ENCODE measurements at regions not wholly inside any gene's neighbourhood (a gene's known extent, or its start where the extent isn't known, plus 50 kb on each side); places are given as distances from the start of the nearest gene placed in this dataset.

- TF ChIP-seq CTCF (IDR thresholded peaks at IDR 0.05; ENCODE audit: low read depth, low read length, missing control alignments): no peak
- no peak for DNase-seq
- Histone ChIP-seq H3K36me3 (replicated peaks) (no peaks in the 10 kb centered on the region), H3K4me3 (ENCODE audit: low read depth, low read length) (no peak overlapping the region), H3K27ac (no peak overlapping the region), H3K27me3 (replicated peaks) (peaks cover 7% of the 10 kb centered on the region)
- in situ Hi-C loops (cut with HindIII; ENCODE audit: low pct_ligation_motif_present, low sequenced_read_pairs): no loop called here
These were observed 89.5 kb downstream of the RTP5 start for GRCh38 chr2:241958818-241959545.

- H3K27me3 ChIP-seq (replicated peaks): peaks cover 7% of the 10 kb centered on the region
- no peak for DNase-seq
- TF ChIP-seq CTCF (IDR thresholded peaks at IDR 0.05; ENCODE audit: low read depth, low read length, missing control alignments): no peak
- in situ Hi-C loops (cut with HindIII; ENCODE audit: low pct_ligation_motif_present, low sequenced_read_pairs): no loop called here
- no peaks in the 10 kb centered on the region for H3K36me3 ChIP-seq (replicated peaks)
- no peak overlapping the region for H3K4me3 ChIP-seq (ENCODE audit: low read depth, low read length)
- H3K27ac ChIP-seq: no peak overlapping the region
These were observed 90.3 kb downstream of the RTP5 start for GRCh38 chr2:241959751-241960269.

- TF ChIP-seq CTCF (IDR thresholded peaks at IDR 0.05; ENCODE audit: low read depth, low read length, missing control alignments): no peak
- in situ Hi-C loops (cut with HindIII; ENCODE audit: low pct_ligation_motif_present, low sequenced_read_pairs): no loop called here
- no peak for DNase-seq
These were observed 91.9 kb downstream of the RTP5 start for GRCh38 chr2:241961454-241961853.

GRCh38 chr2:241964133-241964532, 94.6 kb downstream of the RTP5 start:
- in situ Hi-C loops (cut with HindIII; ENCODE audit: low pct_ligation_motif_present, low sequenced_read_pairs): no loop called here
- TF ChIP-seq CTCF (IDR thresholded peaks at IDR 0.05; ENCODE audit: low read depth, low read length, missing control alignments): no peak
- peaks cover 7% of the 10 kb centered on the region for H3K27me3 ChIP-seq (replicated peaks)
- no peak overlapping the region for H3K4me3 ChIP-seq (ENCODE audit: low read depth, low read length)
- H3K36me3 ChIP-seq (replicated peaks): no peaks in the 10 kb centered on the region
- no peak for DNase-seq
- no peak overlapping the region for H3K27ac ChIP-seq

More at GRCh38 chr2:241961454-241961853, 91.9 kb downstream of the RTP5 start:
- Histone ChIP-seq H3K27ac (no peak overlapping the region), H3K4me3 (ENCODE audit: low read depth, low read length) (no peak overlapping the region), H3K36me3 (replicated peaks) (no peaks in the 10 kb centered on the region), H3K27me3 (replicated peaks) (peaks cover 7% of the 10 kb centered on the region)

GRCh38 chr2:241965931-241966412, 96.4 kb downstream of the RTP5 start:
- peak; percentile 98 for DNase-seq
- Histone ChIP-seq H3K27me3 (replicated peaks) (peaks cover 7% of the 10 kb centered on the region), H3K36me3 (replicated peaks) (no peaks in the 10 kb centered on the region), H3K27ac (peak overlapping the region; percentile 15), H3K4me3 (ENCODE audit: low read depth, low read length) (no peak overlapping the region)
- no peak for TF ChIP-seq CTCF (IDR thresholded peaks at IDR 0.05; ENCODE audit: low read depth, low read length, missing control alignments)
- in situ Hi-C loops (cut with HindIII; ENCODE audit: low pct_ligation_motif_present, low sequenced_read_pairs): no loop called here
